ENCODE measurements at regions not wholly inside any gene's neighbourhood (a gene's known extent, or its start where the extent isn't known, plus 50 kb on each side); places are given as distances from the start of the nearest gene placed in this dataset.

GRCh38 chr13:68047889-68048288, 817.8 kb upstream of the PCDH9 start:
- Histone ChIP-seq H2BK15ac (ENCODE audit: low read length) (no peak overlapping the region), H4K8ac (ENCODE audit: extremely low read depth, insufficient read depth, low read length) (no peak overlapping the region), H2BK20ac (ENCODE audit: low read length) (no peak overlapping the region), H3K9me3 (ENCODE audit: insufficient read depth in 2 of 2, low read depth in 1 of 2, low read length in 1 of 2) (no peaks in the 10 kb centered on the region), H3K4ac (replicated peaks; ENCODE audit: insufficient read length, low read depth, low read length) (no peak overlapping the region), H3K27me3 (replicated peaks in 1 of 4; ENCODE audit: control insufficient read depth in 3 of 4, extremely low read depth in 1 of 4, insufficient read depth in 3 of 4, low read length in 3 of 4) (no peaks in the 10 kb centered on the region), H2BK12ac (ENCODE audit: low read depth, low read length) (no peak overlapping the region), H3K23me2 (ENCODE audit: low read depth, low read length) (no peaks in the 10 kb centered on the region), H4K5ac (ENCODE audit: insufficient read length, low read depth, low read length) (no peak overlapping the region), H3K9ac (replicated peaks in 1 of 4; ENCODE audit: extremely low read depth in 1 of 4, low read depth in 3 of 4, low read length in 3 of 4) (no peak overlapping the region), H2BK5ac (ENCODE audit: low read depth, low read length) (no peak overlapping the region), H2BK120ac (replicated peaks; ENCODE audit: low read depth, low read length) (no peak overlapping the region), H4K91ac (replicated peaks; ENCODE audit: insufficient read length, low read length) (no peak overlapping the region), H3K18ac (ENCODE audit: extremely low read depth, low read length) (no peak overlapping the region), H2AK5ac (ENCODE audit: low read depth, low read length) (no peak overlapping the region), H3K4me1 (replicated peaks in 1 of 4; ENCODE audit: control insufficient read depth in 3 of 4, insufficient read depth in 4 of 4, low read length in 3 of 4) (no peaks in the 10 kb centered on the region), H4K20me1 (replicated peaks in 1 of 2; ENCODE audit: control insufficient read depth in 1 of 2, insufficient read depth in 2 of 2, low read length in 2 of 2) (no peaks in the 10 kb centered on the region), H2AFZ (ENCODE audit: low read length) (no peak overlapping the region), H3K36me3 (ENCODE audit: control insufficient read depth in 2 of 4, insufficient read depth in 4 of 4, low read length in 3 of 4) (no peaks in the 10 kb centered on the region), H3K23ac (ENCODE audit: insufficient read length) (no peak overlapping the region), H3K79me1 (ENCODE audit: low read depth, low read length) (no peaks in the 10 kb centered on the region), H3K4me2 (ENCODE audit: insufficient read depth in 1 of 2, low read depth in 2 of 2, low read length in 2 of 2) (no peak overlapping the region), H3K56ac (replicated peaks; ENCODE audit: insufficient read length, low read depth, low read length) (no peak overlapping the region), H3K14ac (ENCODE audit: insufficient read length) (no peak overlapping the region), H3K4me3 (ENCODE audit: extremely low read depth in 1 of 4, insufficient read depth in 2 of 4, low read depth in 3 of 4, low read length in 4 of 4) (no peak overlapping the region), H3K79me2 (ENCODE audit: control insufficient read depth in 1 of 2, insufficient read depth in 2 of 2, low read length in 2 of 2) (no peaks in the 10 kb centered on the region), H3K27ac (ENCODE audit: low read depth, low read length) (no peak overlapping the region)
- no peak for DNase-seq (ENCODE audit: low read depth in 1 of 2, low spot score in 2 of 2)
- ChIA-PET POLR2A (ENCODE audit: partially characterized antibody) (no interaction called here), CTCF (ENCODE audit: partially characterized antibody) (interaction anchor here (0.6 kb wide), 1 partner anchor 1025 kb away, joined by 3 read pairs; no protein-coding TSS in a partner anchor)
- TF ChIP-seq FOSL1 (IDR thresholded peaks at IDR 0.05; ENCODE audit: insufficient read depth, low read depth, low read length) (no peak), SP4 (IDR thresholded peaks at IDR 0.05; ENCODE audit: low read length) (no peak), MAX (IDR thresholded peaks at IDR 0.05) (no peak)
- no peak for FAIRE-seq
- 71% methylated on average over 3 of the region's 3 CpGs; no CpG with 5 or more reads in 1 of the 2 experiments for WGBS, 2 experiments (ENCODE audit: extremely low coverage in 1 of 2, insufficient coverage in 1 of 2, insufficient read length in 1 of 2, insufficient replicate concordance in 2 of 2, low coverage in 1 of 2, low lambda C conversion rate in 2 of 2, missing lambda C conversion rate in 1 of 2)

All from H1 (cell line).